ENCODE measurements at regions not wholly inside any gene's neighbourhood (a gene's known extent, or its start where the extent isn't known, plus 50 kb on each side); places are given as distances from the start of the nearest gene placed in this dataset.

DNA sequence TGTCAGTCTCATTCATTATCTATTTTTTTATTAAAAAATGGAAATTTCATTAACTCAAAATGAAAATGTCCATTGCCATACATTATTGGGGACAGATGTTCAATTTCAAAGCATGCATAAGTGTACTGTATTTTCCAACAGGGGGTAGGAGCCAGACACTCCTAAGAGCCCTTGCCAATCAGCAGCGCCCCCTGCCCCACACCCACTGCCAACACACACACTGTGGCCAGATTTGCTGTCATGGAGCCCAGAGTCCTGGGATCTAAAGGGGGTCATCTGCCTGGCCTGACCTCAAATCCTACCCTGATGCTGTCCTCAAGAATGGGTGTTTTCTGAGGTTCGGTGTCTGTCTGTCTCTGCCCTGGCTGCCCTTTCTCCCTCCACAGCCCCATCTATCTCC lies 162.2 kb upstream of the TWIST2 start:
- no peak for DNase-seq (ENCODE audit: low read depth in 2 of 2)

DNA sequence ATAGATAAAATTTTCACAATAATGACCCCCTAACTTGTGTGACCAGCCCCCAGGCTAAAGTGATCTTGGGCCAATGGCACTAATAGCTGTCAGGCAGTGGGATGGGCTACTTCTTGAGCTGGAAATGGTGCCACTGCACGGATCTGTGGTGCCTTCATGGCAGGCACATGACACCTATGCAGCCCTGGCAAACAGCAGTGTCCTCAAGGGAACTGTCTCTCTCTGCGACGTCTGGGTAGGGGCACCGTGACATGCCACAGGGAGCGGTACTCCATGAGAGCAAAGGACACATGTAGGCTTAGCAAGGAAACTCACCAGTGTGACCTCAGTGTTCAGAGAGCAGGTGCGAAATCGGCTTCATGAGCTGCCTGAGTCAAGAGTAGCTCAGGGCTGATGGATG lies 161.7 kb upstream of the TWIST2 start:
- DNase-seq (ENCODE audit: low read depth in 2 of 2): no peak

DNA sequence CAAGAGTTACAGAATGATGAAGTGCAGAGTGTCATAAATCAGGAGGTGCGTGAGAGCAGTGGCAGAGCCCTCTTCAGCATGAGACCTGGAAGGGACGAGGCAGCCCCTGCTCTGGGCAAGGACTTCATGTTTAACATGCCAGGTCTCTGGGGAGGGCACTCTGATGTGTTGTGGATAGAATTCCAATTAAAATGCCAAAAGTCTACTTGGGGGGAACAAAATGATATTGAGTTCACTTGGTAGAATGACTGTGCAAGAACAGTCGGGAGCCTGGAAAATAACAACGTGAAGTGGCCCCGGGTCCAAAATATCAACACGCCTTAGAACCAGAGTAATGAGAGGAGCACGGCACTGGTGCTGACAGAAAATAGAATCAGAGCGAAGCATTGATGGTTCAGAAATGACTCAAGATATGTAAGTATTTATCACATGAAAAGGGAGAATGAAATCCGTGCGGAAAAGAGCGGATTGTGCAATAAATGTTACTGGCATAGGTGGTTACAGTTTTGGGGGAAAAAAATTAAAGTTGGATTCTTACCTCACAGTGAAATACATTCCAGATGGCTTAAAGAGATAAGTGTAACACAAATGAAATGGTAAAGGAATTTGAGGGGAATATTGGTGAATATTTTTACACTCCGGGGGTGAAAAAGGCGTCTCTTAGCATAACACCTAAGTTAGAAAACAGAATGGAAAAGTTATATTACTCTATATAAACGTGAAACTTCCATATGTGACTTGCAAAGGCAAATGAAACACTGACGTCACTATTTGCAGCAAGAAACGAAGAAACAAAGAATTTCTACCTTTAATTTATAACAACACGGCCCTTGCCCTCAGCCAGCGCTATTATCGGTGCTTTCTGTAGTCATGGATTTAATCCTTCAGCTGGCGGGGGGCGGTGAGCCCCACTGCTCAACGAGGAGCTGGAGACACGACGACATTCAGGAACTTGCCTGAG lies 159.4 kb upstream of the TWIST2 start:
- peak; percentile 88 for DNase-seq (ENCODE audit: low read depth in 2 of 2)

DNA sequence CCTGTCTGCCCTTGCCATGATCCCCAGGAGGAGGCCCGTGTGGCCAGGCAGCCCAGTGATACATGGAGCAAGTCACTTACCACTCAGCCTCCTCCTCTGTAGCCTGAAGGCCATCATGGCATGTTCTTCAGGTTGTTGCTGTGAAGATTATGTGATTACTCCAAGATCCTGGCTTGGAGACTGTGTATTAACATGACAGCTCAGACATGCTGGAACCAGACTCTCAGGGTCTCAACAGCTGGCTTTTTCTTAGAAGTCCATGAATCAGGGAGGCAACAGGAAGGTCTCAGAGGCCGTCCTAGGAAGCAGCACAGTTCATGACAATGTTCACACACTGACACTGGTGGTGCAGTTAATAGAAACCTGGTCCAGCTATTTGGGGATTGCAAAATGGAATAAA lies 158.6 kb upstream of the TWIST2 start:
- DNase-seq (ENCODE audit: low read depth in 2 of 2): no peak

DNA sequence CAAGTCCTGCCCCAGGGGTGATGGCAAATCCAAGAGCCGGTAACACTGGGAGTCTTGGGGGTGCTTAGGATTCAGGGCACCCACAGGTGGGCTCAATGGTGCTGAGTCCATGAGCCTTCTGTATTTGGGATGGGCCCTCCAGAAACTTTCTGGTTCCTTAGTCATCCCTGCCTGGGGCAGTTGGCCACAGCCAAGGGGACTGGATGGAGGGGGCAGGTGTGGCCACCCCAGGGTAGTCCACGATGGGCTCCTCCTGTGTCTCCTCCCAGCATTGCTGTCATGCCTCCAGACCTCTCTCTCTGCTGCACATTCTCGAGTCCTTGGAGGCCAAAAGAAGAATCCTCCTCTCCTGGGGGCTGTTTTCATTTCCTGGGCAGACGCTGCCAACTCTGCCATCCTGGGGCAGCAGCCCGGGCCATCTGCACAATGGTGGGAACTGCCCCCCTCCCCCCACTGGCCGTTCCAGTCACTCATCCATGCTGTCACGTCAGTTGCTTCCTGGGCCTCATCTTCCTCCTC lies 158.0 kb upstream of the TWIST2 start:
- DNase-seq (ENCODE audit: low read depth in 2 of 2): no peak

DNA sequence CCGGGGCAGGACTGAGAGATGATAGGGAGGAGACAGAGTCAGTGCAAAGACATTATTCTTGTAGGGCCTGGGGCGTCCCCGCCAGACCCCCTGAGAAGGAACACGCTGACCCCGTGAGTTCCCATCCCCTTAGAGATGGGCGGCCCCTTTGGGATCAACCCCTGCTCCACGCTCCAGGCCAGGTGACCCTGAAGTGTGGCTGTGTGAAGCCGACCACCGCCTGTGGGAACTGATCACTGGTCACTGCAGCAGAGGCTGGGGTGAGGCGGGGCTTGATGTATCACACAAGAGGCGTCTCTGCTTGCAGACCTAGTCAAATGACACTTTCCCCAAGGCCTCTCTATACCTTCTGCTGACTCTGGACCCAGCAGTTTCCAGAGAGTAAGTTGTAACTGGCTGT lies 157.4 kb upstream of the TWIST2 start:
- no peak for DNase-seq (ENCODE audit: low read depth in 2 of 2)

DNA sequence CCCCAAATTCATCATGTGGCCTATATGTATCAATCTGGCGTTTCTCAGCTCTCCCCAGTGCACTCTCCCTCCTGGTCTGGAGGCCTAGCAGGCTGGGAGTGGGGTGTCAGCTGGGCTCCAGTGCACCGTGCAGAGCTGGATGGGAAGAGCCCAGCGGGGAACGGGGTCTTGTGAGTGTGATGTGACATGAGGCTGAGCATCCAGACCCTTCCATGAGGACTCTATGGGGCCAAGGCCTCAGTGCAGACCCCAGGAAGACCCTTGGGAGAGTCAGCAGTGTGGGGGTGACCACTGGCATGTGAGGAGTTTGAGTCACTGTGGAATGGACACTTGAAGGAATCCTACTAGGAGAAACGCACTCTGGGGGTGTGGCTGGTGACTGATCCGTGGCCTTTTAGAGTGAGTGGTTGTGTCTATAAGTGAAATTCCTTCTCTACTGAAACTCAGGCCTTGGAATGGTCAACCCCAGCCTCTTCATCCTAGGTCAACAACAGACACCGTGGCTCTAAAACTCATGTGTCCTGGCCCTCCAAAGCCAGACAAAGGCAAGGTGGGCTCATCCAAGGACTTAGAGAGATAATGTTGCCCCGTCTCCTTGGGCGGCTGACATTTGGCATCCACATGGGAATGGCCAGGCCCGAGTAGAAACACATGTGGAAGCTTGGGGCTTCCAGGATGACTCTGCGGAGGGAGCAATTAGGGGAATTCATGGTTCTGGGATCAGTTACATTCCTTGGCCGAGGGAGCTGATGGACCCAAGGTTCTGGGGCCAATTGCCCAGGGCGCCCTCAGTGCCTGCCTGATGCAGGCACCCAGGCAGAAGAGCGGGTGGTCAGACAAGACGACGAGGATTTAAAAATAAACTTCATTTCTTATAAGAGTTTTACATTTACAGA lies 156.0 kb upstream of the TWIST2 start:
- DNase-seq (ENCODE audit: low read depth in 2 of 2): no peak

DNA sequence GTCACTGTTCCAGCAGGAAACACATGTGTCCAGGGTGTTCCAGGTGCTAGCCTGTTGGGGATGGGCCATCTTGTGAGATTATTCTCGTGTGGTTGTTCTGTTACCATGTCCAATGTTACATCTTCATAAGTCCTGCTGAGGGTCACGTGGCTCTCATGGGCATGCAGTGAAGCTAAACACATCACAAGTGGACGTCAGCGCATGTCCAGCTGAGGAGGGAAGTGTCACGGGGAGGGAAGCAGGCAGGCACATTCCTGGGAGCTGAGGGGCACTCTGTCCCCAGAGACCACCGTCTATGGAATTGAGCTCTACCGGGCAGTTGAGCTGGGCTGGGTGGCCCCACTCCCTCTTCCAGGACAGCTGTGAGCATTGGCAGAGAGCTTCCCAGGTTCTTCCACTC lies 155.3 kb upstream of the TWIST2 start:
- DNase-seq (ENCODE audit: low read depth in 2 of 2): no peak

DNA sequence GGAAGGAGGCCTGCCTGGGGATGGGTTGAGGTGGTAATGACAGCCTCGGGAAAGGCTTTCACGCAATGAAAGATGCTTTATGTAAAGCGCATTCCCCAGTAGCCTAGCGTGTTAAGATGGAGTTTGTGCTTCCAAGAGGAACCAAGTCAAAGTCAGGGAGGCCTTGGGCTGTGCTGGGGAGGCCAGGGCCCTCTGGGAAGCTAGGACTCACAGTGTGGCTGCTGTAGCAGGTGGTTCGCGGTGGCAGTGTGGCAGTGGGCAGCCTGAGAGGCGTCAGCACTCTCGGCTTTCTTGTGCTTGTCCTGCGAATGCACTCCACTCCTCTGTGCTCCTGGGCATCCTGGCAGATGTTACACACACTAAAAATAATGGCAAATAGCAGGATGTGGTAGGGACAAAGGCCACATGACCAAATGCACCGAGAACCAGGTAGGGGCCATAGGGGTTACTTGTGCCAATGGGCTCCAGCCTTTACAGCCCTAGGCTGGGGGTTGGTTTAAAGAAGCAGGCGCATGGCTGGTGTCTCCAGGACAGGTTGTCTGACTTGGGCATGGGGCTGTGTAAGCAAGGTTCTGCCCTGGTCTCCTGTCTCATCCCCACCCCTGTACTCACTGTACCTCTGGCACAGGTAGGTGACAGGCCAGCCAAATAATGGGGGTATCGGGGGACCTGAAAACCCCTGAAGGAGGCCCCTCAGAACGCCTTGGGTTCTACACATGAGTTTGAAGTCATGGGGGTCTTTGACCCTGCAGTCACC lies 154.4 kb upstream of the TWIST2 start:
- no peak for DNase-seq (ENCODE audit: low read depth in 2 of 2)

DNA sequence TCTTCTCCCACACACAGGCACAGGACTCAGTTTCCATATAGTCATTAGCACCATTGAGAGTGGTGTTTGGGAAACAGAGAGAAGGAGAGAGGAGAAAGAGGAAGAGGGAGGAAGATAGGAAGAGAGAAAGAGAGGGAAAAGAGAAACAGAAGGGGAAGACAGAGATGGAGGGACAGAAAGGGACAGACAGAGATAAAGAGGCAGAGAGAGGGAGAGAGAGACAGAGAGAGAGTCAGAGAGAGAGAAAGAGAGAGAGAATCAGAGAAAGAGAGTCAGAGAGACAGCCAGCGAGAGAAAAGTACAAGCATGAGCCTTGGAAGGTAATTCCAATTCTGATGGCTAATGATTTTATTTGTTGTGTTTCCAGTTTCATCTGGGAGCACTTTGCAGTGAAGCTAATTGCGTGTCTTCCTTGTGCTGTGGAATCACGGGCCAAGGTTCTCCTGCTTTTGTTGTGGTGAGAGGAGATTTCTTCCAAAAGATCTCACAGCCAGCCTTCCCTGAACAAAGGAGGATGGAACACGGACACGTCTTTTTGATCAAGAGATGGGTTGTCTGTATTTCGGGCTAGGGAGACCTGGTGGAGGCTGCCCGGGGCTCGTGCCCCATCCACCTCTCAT lies 153.6 kb upstream of the TWIST2 start:
- DNase-seq (ENCODE audit: low read depth in 2 of 2): no peak

DNA sequence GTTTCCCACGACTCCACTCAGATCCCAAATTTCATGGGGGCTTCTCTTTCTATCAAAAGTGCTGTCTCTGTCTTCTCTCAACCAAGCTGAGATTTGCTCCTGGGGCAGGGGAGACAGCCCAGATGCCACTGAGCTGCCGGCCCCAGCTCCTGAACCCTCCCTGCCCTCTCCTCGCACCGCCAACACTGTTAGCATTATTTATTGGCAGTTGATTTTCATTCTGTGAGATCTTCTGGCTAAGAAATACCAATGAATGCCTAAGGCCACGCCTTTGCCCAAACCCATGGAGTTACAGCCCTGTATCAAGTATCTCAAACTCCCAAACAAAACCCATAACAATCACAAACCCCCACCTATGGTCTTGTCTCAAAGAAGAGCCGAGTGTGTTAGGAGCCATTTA lies 153.0 kb upstream of the TWIST2 start:
- no peak for DNase-seq (ENCODE audit: low read depth in 2 of 2)

DNA sequence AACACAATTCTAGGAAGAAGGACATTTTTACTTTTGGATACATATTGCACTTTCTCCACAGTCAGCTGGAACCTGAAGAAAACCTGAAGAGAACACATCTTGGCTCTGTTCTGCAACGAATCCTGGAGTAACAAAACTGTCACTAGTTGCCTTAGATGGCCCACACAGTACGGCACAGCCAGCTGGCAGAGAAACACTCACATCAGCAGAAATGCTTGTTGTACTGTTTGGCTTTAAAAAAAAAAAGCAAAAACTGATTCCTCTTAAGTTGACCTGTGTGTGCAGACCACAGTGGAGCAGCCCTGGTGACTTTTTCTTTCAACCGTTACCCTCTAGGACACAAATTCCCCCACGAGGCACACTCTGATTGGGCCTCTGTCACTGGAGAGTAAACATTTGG lies 152.3 kb upstream of the TWIST2 start:
- DNase-seq (ENCODE audit: low read depth in 2 of 2): no peak

DNA sequence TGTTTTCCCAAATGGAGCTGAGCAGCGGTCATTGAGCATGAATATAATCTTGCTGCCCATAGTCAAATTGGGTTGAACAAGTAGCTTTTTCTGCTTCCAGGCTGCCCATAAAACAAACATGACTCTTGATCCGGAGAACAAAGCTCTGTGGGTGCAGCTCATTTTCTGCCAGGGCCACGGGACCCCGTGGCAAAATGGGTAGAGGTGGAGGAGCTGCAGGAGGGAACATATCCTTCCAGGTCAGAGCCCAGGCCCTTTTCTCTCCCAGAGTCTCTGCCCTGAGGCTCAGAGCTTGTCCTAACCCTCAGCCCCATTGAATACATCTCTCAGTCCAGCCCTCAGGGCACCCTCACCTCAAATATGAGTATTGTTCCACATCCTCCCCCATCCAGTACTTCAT lies 151.6 kb upstream of the TWIST2 start:
- no peak for DNase-seq (ENCODE audit: low read depth in 2 of 2)

DNA sequence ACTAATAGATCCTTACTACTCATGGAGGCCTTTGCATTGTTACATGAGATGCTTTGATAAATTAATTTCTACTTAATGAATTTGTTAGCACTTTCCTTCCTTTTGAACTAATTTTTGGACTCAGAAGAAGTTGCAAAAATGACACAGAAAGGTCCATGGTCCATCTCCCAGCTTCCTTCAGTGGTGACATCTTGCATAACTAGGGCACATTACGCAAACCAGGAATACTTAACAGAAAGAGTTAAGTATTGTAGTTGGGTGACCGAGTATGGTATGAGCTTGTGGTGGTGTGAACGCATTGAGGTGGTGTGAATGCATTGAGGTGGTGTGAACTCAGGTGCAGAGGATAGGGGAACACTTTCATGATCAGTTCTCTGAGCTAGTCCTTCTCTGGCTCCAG lies 151.1 kb upstream of the TWIST2 start:
- no peak for DNase-seq (ENCODE audit: low read depth in 2 of 2)

DNA sequence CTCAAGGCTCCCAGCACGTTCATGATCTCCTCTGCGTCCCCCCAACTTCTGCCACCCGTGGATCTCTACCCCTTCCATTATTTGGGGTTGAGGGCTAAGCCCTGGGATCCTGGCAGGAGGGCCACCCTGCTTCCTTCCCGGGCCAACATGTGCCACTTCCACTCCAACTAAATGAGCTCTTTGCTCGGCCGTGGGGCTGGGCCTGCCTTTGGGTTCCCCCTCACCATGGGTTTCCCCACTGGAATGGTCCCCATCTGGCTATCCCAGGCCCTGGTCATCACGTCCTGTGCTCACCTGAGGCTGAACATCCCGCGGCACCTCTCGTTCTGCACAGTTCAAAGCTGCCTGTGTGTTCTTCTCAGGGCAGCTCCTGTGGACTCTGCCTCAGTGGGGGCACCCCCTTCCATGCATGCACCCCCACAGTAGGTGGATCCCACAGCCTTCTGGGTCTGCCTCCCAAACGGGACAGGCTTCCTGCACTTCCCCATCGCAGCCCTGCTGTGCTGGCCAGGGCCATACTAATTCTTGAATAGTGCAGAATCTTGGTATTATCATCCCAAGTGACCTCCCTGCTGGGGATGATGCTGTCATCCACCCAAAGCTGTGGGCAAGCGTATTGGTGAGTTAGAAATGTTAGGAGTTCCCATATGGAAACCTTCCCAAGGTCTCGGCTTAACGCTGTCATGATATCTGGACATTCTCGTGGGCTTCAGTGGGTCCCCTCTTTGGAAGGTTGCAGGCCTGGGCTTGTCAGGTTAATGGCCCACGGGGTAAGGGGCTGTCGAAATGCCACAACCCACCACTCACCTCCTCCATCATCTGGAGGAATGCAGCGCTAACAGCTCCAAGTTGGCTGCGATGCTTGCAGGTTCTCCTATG lies 150.5 kb upstream of the TWIST2 start:
- no peak for DNase-seq (ENCODE audit: low read depth in 2 of 2)

DNA sequence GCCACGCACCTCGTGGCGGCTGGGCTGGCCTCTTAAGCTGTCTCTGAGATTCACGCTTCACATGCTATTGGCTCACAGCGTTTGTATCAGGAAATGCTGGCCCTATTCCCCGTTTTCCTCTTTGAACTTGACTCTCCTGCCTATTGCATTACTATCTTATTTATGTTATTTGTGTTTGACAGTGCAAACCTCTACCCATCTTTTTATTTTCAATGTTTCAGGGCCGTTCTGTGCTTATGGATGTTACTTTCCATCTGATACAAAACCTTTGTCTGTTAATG lies 149.9 kb upstream of the TWIST2 start:
- no peak for DNase-seq (ENCODE audit: low read depth in 2 of 2)

DNA sequence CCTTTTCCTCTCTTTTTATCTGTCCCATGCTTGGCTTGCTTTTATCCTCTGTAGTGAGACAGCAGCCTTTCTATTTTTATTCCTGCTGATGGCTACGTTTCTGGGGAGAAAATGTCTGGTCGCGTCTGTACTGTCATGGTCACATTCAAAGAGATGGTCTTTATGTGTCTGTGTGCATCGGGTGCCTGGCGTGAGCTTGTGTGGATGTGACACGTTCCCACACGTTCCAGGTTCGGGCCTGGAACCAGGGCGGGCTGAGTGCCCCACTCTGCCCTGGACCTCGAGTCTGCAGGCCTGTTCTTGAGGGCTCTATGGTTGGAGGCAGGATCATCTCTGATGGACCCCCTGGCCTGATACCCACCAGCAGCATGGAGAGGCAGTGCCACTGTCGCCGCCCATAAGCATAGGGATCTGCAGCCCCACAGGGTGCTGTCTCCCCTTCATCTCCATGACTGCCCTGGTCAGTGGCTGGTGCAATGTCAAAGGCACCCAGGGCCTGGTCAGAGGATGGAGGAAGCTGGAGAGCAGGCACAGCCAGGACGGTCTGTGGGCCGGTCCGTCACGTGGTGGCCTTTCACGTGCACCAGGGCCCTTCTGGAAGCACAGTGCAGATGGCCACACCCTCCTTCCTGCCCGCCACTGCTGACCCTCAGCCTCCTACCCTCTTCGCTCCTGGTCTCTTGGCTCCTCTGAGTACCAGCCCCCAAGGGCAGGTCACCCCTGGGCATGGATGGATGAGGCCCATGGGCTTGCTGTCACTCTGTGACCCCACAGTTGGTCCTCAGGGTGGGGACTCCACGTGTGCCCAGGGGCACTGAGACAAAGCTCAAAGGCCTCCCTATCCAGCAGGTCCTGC lies 149.2 kb upstream of the TWIST2 start:
- DNase-seq (ENCODE audit: low read depth in 2 of 2): no peak

DNA sequence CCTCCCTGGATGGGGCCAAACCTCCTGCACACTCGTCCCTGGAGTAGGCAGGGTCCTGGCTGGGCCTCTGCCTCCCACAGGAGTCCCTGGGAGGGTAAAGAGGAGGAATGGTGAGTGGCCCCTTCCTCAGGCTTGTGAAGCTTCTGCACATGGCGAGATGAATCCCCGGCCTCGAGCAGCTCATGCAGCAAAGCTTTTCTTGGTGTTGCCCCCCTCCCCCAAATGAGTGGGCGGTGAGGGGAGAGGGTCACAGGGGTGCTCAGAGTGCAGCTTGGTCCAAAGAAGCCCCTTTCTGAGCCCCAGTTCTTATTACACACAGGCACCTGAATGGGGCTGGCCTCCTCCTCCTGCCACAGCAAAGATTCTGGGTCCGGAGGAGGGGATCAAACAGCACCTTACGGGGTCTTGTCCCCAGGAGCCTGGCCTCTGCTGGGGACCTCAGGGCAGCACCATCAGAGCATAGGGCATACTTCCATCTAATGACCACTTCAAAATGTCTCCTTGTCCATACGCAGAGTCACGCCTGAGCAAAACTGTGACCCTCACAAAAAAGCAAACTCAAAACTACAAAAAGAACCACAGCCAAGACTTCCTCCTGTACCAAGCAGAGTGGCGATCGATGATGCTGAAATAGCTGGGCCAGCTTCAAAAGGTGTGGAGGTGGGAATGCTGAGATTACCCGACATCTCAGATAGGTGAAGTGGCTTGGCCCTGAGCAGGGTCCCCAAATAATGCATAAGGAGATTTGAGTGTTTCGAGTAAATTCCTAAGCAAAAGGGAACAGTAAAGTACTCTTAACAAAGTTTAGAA lies 148.4 kb upstream of the TWIST2 start:
- DNase-seq (ENCODE audit: low read depth in 2 of 2): no peak

DNA sequence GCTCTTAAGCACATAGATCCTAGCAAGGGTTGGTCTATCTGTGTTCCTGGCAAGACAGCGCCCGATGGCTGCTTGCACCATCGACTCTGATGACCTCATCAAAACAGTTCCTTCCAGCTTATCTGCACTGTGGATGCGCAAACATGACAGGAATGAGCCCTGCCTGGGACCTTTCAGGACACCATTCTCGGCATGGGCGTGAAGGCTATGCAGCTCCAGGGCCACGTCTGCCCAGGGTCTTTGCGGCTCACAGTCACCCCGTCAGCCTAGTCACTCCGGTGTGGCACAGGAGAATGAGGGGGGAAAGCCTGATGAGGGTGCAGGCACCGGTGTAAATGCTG lies 147.8 kb upstream of the TWIST2 start:
- DNase-seq (ENCODE audit: low read depth in 2 of 2): no peak

All from fibroblast of skin of left quadriceps (primary cell).